Suppressor macrophage (primary cell): ENCODE measurements at regions not wholly inside any gene's neighbourhood (a gene's known extent, or its start where the extent isn't known, plus 50 kb on each side); places are given as distances from the start of the nearest gene placed in this dataset.
"Not testable (repeated sequence)": the region's sequence is repeated elsewhere in the genome, so short reads cannot be mapped to it uniquely, and the experiment has no call there.

Source experiments
- DNase-seq, 4 experiments: peaks; one replicate each; pipeline ENCODE4 v3.0.0-alpha.2; 2020 to 2022

DNA sequence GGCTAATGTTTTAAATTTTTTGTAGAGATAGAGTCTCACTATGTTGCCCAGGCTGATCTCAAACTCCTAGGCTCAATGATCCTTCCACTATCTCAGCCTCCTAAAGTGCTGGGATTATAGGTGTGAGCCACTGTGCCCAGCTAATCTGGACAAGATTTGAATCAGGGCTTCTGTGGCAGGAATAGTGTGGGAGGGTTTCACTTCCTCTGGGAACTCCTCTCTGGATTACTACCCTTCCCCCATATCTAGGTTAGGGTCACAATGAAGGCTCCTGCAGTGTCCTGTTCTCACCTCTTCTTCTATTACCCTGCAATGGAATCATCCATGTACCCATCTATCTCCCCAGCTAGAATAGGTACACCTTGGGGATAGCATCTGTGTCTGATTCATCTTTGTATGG is 133.6 kb upstream of the RAB4A start:
- DNase-seq: peak; percentile 54 to 74 (median 66)

DNA sequence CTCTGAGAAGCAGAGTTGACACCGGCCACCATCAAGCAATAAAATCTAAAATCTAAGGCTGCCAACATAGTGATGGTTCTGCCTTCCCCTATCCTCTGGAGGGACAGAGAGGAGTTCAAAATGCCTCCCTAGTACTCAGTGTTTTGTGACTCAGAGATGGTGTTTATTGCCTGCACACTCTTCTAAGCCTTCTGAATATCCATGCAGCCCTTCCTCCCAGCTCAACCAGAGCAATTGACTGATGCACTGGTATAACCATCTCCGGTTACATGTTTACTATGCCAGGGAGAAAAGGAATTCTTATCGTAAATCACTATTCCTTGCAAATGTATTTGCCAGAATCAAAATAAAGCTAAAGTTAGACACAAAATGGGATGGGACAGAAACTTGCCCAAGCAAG is 132.9 kb upstream of the RAB4A start:
- no peak for DNase-seq

DNA sequence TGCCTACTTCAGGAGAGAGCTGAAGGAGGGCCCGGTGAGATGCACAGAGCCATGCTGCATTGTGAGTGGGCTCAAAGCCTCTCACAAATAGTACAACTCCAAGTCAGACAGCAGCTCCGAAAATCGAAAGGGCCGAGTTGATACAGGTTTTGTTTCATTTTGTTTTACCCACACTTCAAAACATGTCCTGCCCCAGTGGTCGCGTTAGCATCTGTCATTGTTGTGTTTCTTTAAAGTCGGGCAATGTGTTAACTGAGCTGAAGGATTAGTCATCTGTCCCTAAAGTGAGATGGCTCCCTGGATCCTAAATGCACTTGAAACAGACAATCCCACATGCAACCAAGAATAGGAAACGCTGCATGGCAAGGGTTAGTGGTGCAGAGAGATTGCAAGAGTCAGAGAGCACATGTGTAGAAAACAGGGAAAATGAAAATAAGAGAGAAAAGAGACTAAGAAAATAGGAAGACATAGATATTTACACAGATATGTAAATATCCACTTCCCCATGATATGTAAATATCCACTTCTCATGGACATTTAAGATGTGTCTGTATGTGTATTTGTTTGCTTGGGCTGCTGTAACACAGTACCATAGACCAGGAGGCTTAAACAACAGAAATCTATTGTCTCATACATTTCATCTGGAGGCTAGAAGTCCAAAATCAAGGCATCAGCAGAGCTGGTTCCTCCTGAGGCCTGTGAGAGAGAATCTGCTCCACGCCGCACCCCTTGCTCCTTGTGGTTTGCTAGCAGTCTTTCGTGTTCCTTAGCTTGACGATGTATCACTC is 131.4 kb upstream of the RAB4A start:
- peak; percentile 26 to 42 (median 38) for DNase-seq

GRCh38 chr1:229140119-229140396 is 130.9 kb upstream of the RAB4A start:
- DNase-seq: no peak

- DNase-seq: no peak
These were observed 129.6 kb upstream of the RAB4A start for GRCh38 chr1:229141271-229141670.

- no peak for DNase-seq
These were observed 129.1 kb upstream of the RAB4A start for GRCh38 chr1:229141689-229142377.

GRCh38 chr1:229142471-229142870 is 128.4 kb upstream of the RAB4A start:
- DNase-seq: no peak

GRCh38 chr1:229146647-229147046 is 124.3 kb upstream of the RAB4A start:
- DNase-seq: no peak

DNA sequence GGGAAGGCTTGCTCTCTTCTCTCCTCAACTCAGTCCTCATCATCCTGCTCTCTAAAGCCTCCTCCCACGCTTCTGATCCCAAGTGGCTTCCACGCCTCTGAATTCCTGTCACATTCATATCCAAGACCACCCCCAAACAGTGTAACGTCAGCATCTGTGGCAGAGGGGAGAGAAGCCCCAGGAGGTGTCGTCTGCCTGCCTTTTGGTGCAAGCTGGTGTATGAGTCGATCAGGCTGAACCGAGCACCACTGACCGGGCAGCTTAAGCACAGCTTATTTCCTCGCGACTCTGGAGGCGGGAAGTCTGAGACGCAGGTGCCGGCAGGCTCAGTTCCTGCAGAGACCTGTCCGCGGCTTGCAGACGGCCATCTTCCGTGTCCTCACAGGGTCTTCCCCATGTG is 123.8 kb upstream of the RAB4A start:
- no peak for DNase-seq

DNA sequence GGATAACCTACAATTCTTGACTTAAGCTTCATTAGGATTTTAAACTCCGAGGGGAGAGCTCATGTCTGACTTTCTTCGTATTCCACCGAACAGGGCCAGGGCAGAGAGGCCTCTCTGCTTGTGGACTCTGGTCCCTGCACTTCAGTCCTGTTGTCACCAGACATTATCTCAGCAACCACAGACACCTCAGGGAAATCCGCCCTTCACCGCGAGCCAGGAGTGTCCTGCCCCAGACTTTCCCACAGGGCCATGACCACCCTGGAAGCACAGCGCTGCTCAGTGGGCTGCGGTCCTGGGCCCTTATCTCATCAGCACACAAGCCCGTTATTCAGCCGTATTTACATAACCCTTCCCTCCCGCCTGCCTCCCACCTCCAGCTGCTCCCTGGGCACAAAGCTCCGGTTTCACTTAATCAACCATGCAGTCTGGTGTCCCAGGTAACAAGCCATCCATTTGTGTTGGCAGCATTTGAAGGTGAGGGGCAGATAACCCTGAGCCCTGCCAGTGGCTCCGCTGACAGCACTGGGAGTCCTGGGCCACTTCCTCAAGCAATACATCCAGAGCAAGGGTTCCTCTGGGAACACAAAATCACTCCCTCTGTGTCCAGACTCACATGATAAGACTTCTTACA is 122.8 kb upstream of the RAB4A start:
- no peak for DNase-seq

- no peak for DNase-seq
These were observed 122.2 kb upstream of the RAB4A start for GRCh38 chr1:229148743-229149142.

DNA sequence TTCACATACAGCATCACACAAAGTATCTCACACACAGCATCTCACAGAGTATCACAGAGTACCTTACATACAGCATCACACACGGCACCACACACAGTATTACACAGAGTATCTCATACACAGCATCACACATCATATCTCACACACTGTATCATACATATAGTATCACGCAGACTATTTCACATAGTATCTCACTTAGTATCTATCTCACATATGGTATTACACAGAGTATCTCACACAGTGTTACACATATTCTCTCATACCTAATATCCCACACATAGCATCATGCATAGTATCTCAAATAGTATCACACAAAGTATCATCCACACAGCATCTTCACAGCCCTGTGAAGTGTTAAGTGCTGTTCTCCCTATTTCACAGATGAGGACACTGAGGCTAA is 121.5 kb upstream of the RAB4A start:
- no peak for DNase-seq

- no peak for DNase-seq
These were observed 120.4 kb upstream of the RAB4A start for GRCh38 chr1:229150518-229150917.

- not testable (repeated sequence) for DNase-seq
These were observed 119.5 kb upstream of the RAB4A start for GRCh38 chr1:229151412-229151811.

DNA sequence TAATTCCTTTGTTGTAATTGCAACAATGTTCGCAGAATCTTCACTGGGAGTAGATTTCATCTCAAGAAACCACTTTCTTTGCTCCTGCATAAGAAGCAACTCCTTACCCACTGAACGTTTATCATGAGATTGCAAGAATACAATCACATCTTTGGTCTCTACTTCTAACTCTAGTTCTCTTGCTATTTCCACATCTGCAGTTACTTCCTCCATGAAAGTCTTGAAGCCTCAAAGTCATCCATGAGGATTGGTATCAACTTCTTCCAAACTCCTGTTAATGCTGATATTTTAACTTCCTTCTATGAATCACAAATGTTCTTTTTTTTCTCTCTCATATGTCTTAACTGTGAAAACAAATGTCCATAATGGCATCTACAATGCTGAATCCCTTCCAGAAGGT is 118.6 kb upstream of the RAB4A start:
- DNase-seq: peak in 2 of 4 experiments; percentile 66 to 68

- DNase-seq: no peak
These were observed 116.9 kb upstream of the RAB4A start for GRCh38 chr1:229153955-229154548.

DNA sequence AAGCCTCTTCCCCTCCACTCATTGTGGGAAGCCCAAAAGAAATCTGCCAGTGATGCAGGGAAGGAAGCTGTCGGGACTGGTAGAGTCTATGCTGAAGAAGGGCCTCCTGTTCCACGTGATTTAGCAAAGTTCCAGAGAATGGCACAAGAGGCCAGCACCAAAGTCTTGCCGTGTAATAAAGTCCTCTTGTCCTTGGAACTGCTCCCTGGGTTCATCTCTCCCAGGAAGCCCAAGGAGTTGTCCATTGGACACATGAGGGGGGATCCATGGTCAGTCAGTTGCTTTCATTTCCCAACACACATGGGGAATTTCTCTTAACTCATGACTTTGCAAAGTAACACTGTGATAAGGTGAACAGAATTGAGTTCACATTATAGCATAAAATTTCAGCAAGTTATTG is 116.1 kb upstream of the RAB4A start:
- no peak for DNase-seq

DNA sequence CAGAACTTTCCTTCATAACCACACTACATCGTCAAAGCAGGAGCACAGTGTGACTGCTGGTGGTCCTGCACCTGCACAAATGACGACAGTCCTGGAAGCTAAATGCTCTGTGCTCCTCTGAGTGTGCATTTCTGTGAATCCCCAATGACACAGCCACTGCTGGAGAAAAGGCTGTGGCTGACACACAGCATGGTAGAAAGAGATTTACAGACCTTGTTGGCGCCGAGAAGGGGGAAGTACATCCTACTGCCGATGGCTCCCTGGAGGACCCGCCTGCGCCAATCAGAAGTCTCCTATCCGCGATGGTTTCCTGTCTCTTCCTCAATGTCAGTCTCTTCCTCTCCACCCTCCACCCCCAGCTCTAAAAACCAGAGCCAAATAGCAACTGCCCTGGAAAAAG is 115.4 kb upstream of the RAB4A start:
- DNase-seq: peak; percentile 77 to 86 (median 85)

DNA sequence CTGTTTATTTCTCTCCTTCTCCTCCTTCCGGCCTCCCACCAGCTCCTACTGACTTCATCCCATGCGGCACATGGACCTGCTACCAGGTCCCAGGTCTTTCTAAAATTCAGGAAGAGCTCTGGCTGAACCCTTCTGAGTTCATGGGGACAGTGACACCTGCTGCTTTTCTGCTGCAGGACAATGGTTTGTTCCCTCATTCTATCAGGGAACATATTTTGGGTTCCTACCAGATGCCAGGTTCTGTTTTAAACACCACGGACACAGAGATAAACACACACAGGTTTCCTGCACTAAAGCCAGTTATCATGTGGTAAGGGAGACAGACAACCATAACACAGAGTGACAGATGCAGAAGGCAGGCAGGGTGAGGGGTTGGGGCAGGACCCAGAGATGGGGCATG is 114.0 kb upstream of the RAB4A start:
- DNase-seq: peak; percentile 32 to 59 (median 54)

- DNase-seq: peak; percentile 37 to 56 (median 48)
These were observed 113.4 kb upstream of the RAB4A start for GRCh38 chr1:229157480-229157879.

DNA sequence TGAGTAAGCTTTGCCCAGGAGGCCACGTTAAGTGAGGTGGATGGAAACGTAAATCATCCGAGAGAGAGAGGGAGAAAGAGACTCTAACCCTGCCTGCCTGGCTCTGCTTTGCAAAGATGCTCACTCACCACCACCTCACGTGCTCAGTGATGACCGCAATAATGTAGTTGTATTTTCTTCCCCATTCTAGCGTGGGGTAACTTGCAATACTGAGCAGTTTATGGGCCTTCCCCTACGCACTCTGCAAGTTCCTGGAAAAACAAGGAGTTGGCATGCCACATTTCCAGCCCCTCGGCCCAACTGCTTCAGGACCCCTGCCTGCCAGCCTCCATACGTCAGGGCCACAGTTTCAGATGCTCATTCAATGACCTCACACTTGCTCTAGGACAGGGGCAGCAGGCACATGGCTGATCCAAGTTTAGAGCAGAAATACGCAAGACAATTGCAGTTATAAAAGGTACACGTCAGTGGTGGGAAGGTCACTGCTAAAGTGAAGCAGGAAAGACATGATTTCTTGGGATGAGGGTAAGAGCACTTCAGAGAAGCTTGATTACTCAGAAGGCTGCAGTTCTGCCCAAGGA is 112.5 kb upstream of the RAB4A start:
- DNase-seq: peak; percentile 89 to 97 (median 93)

DNA sequence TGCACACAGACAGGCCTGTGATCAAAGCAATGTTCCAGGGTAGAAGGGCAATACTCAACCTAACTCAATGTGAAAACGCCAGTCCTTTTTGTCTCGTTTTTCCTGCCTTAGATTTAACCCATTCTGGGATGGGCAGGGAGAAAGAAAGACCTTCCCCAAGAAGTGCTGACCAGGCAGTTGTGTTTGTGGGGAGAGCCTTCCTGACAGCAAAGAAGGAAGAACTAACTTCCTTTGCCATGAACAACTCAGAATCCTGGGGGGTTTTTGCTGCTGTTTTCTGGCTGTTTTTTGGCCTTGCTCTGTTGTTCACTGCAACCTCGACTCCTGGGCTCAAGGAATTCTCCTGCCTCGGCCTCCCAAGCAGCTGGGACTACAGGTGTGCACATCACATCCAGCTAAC is 112.0 kb upstream of the RAB4A start:
- DNase-seq: peak in 2 of 4 experiments; percentile 56 to 69
